Naive thymus-derived CD4-positive, alpha-beta T cell (primary cell): ENCODE measurements at regions not wholly inside any gene's neighbourhood (a gene's known extent, or its start where the extent isn't known, plus 50 kb on each side); places are given as distances from the start of the nearest gene placed in this dataset.

ENCODE experiments used
- ATAC-seq: fragments of 150-1000 bp; cut with Tn5 transposase; 2 replicates; pipeline ENCODE4 v1.10.0; 2021; ENCODE audit warnings: mild to moderate bottlenecking, moderate library complexity
- CTCF ChIA-PET: fragments of 350-600 bp; sonication (Branson Sonifier 250); formaldehyde crosslinking; loops from one replicate; lab custom pipeline; 2021; ENCODE audit warnings: antibody characterized with exemption; lab: Charles Lee
- POLR2A ChIA-PET: fragments of 350-600 bp; sonication (Branson Sonifier 250); formaldehyde crosslinking; loops from one replicate; lab custom pipeline; 2021; ENCODE audit warnings: antibody characterized with exemption, inconsistent platforms; lab: Charles Lee
- DNase-seq, 9 donors: peaks; one replicate each; pipeline versions ENCODE4 v3.0.0 to v3.0.0-alpha.2; 2020 to 2022; ENCODE audit warnings: mixed read lengths in 1 of 9
- H3K27ac ChIP-seq: one replicate; pipeline ENCODE4 v1.7.0; 2013; ENCODE audit warnings: mild to moderate bottlenecking, low read depth, low read length, moderate library complexity
- H3K27me3 ChIP-seq, 2 donors: one replicate each; pipeline ENCODE4 v1.7.0; 2013; ENCODE audit warnings: low read length in 2 of 2, mild to moderate bottlenecking in 2 of 2, moderate library complexity in 2 of 2; ENCODE audit not compliant: control insufficient read depth in 2 of 2, insufficient read depth in 2 of 2
- H3K36me3 ChIP-seq, 3 experiments: 1 replicate in 2 of 3; 2 replicates in 1 of 3; pipeline ENCODE4 v1.7.0; 2013; ENCODE audit warnings: low read length in 3 of 3, mild to moderate bottlenecking in 3 of 3, moderate library complexity in 1 of 3; ENCODE audit not compliant: insufficient read depth in 3 of 3, control insufficient read depth in 2 of 3
- H3K4me1 ChIP-seq, 2 donors: one replicate each; pipeline ENCODE4 v1.7.0; 2013; ENCODE audit warnings: low read length in 2 of 2, mild to moderate bottlenecking in 2 of 2, moderate library complexity in 1 of 2; ENCODE audit not compliant: control insufficient read depth in 2 of 2, insufficient read depth in 2 of 2
- H3K4me3 ChIP-seq: 2 replicates; pipeline ENCODE4 v1.7.0; 2013; ENCODE audit warnings: mild to moderate bottlenecking, low read length
- H3K9me3 ChIP-seq, 3 experiments: 1 replicate in 2 of 3; 2 replicates in 1 of 3; pipeline ENCODE4 v1.7.0; 2013; ENCODE audit warnings: low read length in 3 of 3; ENCODE audit not compliant: control insufficient read depth in 2 of 3
- H3K27ac Mint-ChIP-seq, 9 donors: one replicate each; pipeline ENCODE4 v1.8.0; 2020 to 2022; ENCODE audit warnings: mixed read lengths in 9 of 9, mild to moderate bottlenecking in 8 of 9, moderate library complexity in 5 of 9, inconsistent platforms in 2 of 9
- H3K27me3 Mint-ChIP-seq, 5 donors: one replicate each; pipeline ENCODE4 v1.8.0; 2021 to 2022; ENCODE audit warnings: mixed read lengths in 5 of 5, mild to moderate bottlenecking in 1 of 5
- H3K36me3 Mint-ChIP-seq, 5 donors: one replicate each; pipeline ENCODE4 v1.8.0; 2020 to 2022; ENCODE audit warnings: mixed read lengths in 5 of 5, mild to moderate bottlenecking in 3 of 5, inconsistent platforms in 1 of 5
- H3K4me1 Mint-ChIP-seq, 7 donors: one replicate each; pipeline ENCODE4 v1.8.0; 2020 to 2022; ENCODE audit warnings: mixed read lengths in 7 of 7, mild to moderate bottlenecking in 3 of 7, inconsistent platforms in 1 of 7
- H3K4me3 Mint-ChIP-seq, 10 donors: one replicate each; pipeline ENCODE4 v1.8.0; 2020 to 2022; ENCODE audit warnings: mild to moderate bottlenecking in 10 of 10, mixed read lengths in 10 of 10, moderate library complexity in 6 of 10, inconsistent platforms in 2 of 10
- H3K9me3 Mint-ChIP-seq, 11 donors: one replicate each; pipeline ENCODE4 v1.8.0; 2020 to 2022; ENCODE audit warnings: mixed read lengths in 11 of 11, mild to moderate bottlenecking in 4 of 11, inconsistent platforms in 1 of 11, moderate library complexity in 1 of 11
- intact Hi-C, 2 donors: fragments of 100-400 bp; cut with micrococcal nuclease; formaldehyde crosslinking; loops; one replicate each; pipeline ENCODE4 v1.15.1; 2023

GRCh38 chr9:78533500-78533899 is 236.6 kb downstream of the PSAT1 start:
- Mint-ChIP-seq H3K27ac (no peak overlapping the region), H3K4me3 (no peak overlapping the region), H3K36me3 (no peaks in the 10 kb centered on the region), H3K4me1 (no peaks in the 10 kb centered on the region), H3K9me3 (peaks cover 0 to 13% (median 0%) of the 10 kb centered on the region in 11 donors), H3K27me3 (peaks cover 0 to 11% (median 0%) of the 10 kb centered on the region in 5 donors)
- H3K27ac ChIP-seq = no peak overlapping the region
- no peak for DNase-seq
- H3K36me3 ChIP-seq = no peaks in the 10 kb centered on the region
- intact Hi-C loops = no loop called here
- no peak for ATAC-seq
- POLR2A ChIA-PET = no interaction called here
- no peaks in the 10 kb centered on the region for H3K9me3 ChIP-seq
- H3K4me3 ChIP-seq = no peak overlapping the region
- CTCF ChIA-PET = no interaction called here
- no peaks in the 10 kb centered on the region for H3K4me1 ChIP-seq
- H3K27me3 ChIP-seq = no peaks in the 10 kb centered on the region

- ATAC-seq (no peak), DNase-seq (no peak)
- no peak overlapping the region for H3K27ac ChIP-seq
- ChIA-PET POLR2A (no interaction called here), CTCF (no interaction called here)
- intact Hi-C loops = no loop called here
- no peaks in the 10 kb centered on the region for H3K4me1 ChIP-seq
- no peak overlapping the region for H3K4me3 Mint-ChIP-seq
- H3K27me3 ChIP-seq = no peaks in the 10 kb centered on the region
- H3K27ac Mint-ChIP-seq = no peak overlapping the region
- H3K36me3 Mint-ChIP-seq = no peaks in the 10 kb centered on the region
- H3K4me3 ChIP-seq = no peak overlapping the region
- peaks cover 0 to 8% (median 0%) of the 10 kb centered on the region in 11 donors for H3K9me3 Mint-ChIP-seq
- no peaks in the 10 kb centered on the region for H3K9me3 ChIP-seq
- no peaks in the 10 kb centered on the region for H3K36me3 ChIP-seq
- H3K27me3 Mint-ChIP-seq = peaks cover 0 to 13% (median 0%) of the 10 kb centered on the region in 5 donors
- H3K4me1 Mint-ChIP-seq = no peaks in the 10 kb centered on the region
These were observed 242.3 kb downstream of the PSAT1 start for GRCh38 chr9:78539188-78539587.

- Histone ChIP-seq H3K9me3 (no peaks in the 10 kb centered on the region), H3K27ac (no peak overlapping the region), H3K4me1 (no peaks in the 10 kb centered on the region), H3K4me3 (no peak overlapping the region), H3K36me3 (no peaks in the 10 kb centered on the region), H3K27me3 (no peaks in the 10 kb centered on the region)
- ChIA-PET CTCF (no interaction called here), POLR2A (no interaction called here)
- Mint-ChIP-seq H3K36me3 (no peaks in the 10 kb centered on the region), H3K27ac (no peak overlapping the region), H3K9me3 (peaks cover 0 to 6% (median 0%) of the 10 kb centered on the region in 11 donors), H3K4me1 (no peaks in the 10 kb centered on the region), H3K27me3 (peaks cover 0 to 13% (median 0%) of the 10 kb centered on the region in 5 donors), H3K4me3 (no peak overlapping the region)
- ATAC-seq (no peak), DNase-seq (no peak)
- intact Hi-C loops = no loop called here
These were observed 243.0 kb downstream of the PSAT1 start for GRCh38 chr9:78539904-78540303.

- intact Hi-C loops = no loop called here
- Mint-ChIP-seq H3K36me3 (no peaks in the 10 kb centered on the region), H3K4me1 (no peaks in the 10 kb centered on the region), H3K27ac (no peak overlapping the region), H3K4me3 (no peak overlapping the region), H3K27me3 (peaks cover 0 to 13% (median 2%) of the 10 kb centered on the region in 5 donors), H3K9me3 (peaks cover 0 to 3% (median 0%) of the 10 kb centered on the region in 11 donors)
- no peaks in the 10 kb centered on the region for H3K27me3 ChIP-seq
- POLR2A ChIA-PET = no interaction called here
- DNase-seq = no peak
- no peak for ATAC-seq
- CTCF ChIA-PET = no interaction called here
- H3K4me1 ChIP-seq = no peaks in the 10 kb centered on the region
- H3K27ac ChIP-seq = no peak overlapping the region
- no peaks in the 10 kb centered on the region for H3K9me3 ChIP-seq
- no peaks in the 10 kb centered on the region for H3K36me3 ChIP-seq
- no peak overlapping the region for H3K4me3 ChIP-seq
These were observed 245.0 kb downstream of the PSAT1 start for GRCh38 chr9:78541868-78542443.

- H3K4me3 ChIP-seq = no peak overlapping the region
- H3K9me3 ChIP-seq = no peaks in the 10 kb centered on the region
- peaks cover 0 to 3% (median 0%) of the 10 kb centered on the region in 11 donors for H3K9me3 Mint-ChIP-seq
- H3K4me1 ChIP-seq = no peaks in the 10 kb centered on the region
- ChIA-PET POLR2A (no interaction called here), CTCF (no interaction called here)
- ATAC-seq = no peak
- no peak overlapping the region for H3K4me3 Mint-ChIP-seq
- no peaks in the 10 kb centered on the region for H3K36me3 Mint-ChIP-seq
- intact Hi-C loops = no loop called here
- no peaks in the 10 kb centered on the region for H3K4me1 Mint-ChIP-seq
- no peak overlapping the region for H3K27ac Mint-ChIP-seq
- no peak for DNase-seq
- no peak overlapping the region for H3K27ac ChIP-seq
- H3K27me3 Mint-ChIP-seq = peaks cover 0 to 17% (median 4%) of the 10 kb centered on the region in 5 donors
- H3K36me3 ChIP-seq = no peaks in the 10 kb centered on the region
- no peaks in the 10 kb centered on the region for H3K27me3 ChIP-seq
These were observed 245.7 kb downstream of the PSAT1 start for GRCh38 chr9:78542491-78543181.

- H3K9me3 Mint-ChIP-seq = peaks cover 0 to 3% (median 0%) of the 10 kb centered on the region in 11 donors
- ChIA-PET POLR2A (no interaction called here), CTCF (no interaction called here)
- Histone ChIP-seq H3K27me3 (no peaks in the 10 kb centered on the region), H3K27ac (no peak overlapping the region), H3K9me3 (no peaks in the 10 kb centered on the region), H3K36me3 (no peaks in the 10 kb centered on the region), H3K4me3 (no peak overlapping the region), H3K4me1 (no peaks in the 10 kb centered on the region)
- peaks cover 0 to 20% (median 4%) of the 10 kb centered on the region in 5 donors for H3K27me3 Mint-ChIP-seq
- no peaks in the 10 kb centered on the region for H3K36me3 Mint-ChIP-seq
- DNase-seq (no peak), ATAC-seq (no peak)
- intact Hi-C loops = no loop called here
- H3K4me1 Mint-ChIP-seq = no peaks in the 10 kb centered on the region
- no peak overlapping the region for H3K27ac Mint-ChIP-seq
- no peak overlapping the region for H3K4me3 Mint-ChIP-seq
These were observed 246.4 kb downstream of the PSAT1 start for GRCh38 chr9:78543353-78543752.

GRCh38 chr9:78544230-78544629 is 247.3 kb downstream of the PSAT1 start:
- Histone ChIP-seq H3K27me3 (no peaks in the 10 kb centered on the region), H3K27ac (no peak overlapping the region), H3K4me3 (no peak overlapping the region), H3K4me1 (no peaks in the 10 kb centered on the region), H3K9me3 (no peaks in the 10 kb centered on the region), H3K36me3 (no peaks in the 10 kb centered on the region)
- intact Hi-C loops = no loop called here
- DNase-seq = no peak
- H3K36me3 Mint-ChIP-seq = no peaks in the 10 kb centered on the region
- ChIA-PET POLR2A (no interaction called here), CTCF (no interaction called here)
- ATAC-seq = no peak
- H3K27ac Mint-ChIP-seq = no peak overlapping the region
- peaks cover 0 to 28% (median 2%) of the 10 kb centered on the region in 5 donors for H3K27me3 Mint-ChIP-seq
- no peaks in the 10 kb centered on the region for H3K4me1 Mint-ChIP-seq
- peaks cover 0 to 3% (median 0%) of the 10 kb centered on the region in 11 donors for H3K9me3 Mint-ChIP-seq
- H3K4me3 Mint-ChIP-seq = no peak overlapping the region
